NCI-H226 (cell line): ENCODE measurements at regions not wholly inside any gene's neighbourhood (a gene's known extent, or its start where the extent isn't known, plus 50 kb on each side); places are given as distances from the start of the nearest gene placed in this dataset.
"Not testable (repeated sequence)": the region's sequence is repeated elsewhere in the genome, so short reads cannot be mapped to it uniquely, and the experiment has no call there.

Experiments
- DNase-seq: peaks from one replicate; pipeline ENCODE4 v3.0.0-alpha.2; 2015

DNA sequence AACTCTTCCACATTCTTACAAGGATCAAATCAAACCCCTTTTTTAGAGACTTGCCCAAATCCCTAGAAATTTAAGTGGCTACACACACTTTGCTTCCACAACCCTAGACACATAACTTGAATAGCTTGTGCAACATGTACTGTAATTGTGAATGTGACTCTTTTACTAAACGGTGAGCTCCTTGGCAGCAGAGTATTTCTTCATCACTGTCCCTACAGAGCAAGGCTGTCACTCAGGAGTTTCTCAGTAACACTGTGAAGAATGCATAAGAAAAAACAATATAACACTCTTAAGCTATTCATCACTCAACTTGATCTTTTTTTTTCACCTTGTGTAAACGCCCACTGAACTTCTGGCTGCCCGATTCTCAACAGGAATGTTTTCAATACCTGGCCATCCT is 53.8 kb upstream of the ADAMTS18 start:
- DNase-seq: no peak

DNA sequence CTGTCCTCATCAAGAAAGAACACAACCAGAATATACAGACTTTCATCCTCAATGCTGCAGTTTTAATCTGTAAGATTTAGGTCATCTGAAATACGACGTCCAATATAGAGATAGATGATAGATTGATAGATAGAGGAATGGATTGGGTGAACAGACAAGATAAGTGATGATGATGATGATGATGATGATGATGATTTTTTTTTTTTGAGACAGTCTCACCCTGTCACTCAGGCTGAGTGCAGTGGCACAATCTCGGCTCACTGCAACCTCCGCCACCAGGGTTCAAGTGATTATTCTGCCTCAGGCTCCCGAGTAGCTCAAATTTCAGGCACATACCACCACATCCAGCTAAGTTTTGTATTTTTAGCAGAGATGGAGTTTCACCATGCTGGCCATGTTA is 56.3 kb upstream of the ADAMTS18 start:
- DNase-seq: no peak

DNA sequence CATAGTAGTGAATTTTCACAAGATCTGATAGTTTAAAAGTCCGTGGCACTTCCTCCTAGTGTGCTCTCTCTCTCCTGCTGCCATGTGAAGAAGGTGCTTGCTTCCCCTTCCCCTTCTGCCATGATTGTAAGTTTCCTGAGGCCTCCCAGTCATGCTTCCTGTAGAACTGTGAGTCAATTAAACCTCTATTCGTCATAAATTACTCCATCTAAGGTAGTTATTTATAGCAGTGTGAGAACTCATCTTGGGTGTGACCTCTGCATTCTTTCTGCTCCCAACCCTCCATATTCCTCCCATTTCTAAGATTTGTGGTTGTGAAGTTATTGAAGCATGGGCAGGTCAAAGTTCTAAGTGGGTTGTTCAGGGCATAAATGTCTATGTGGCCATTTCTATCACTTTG is 62.1 kb upstream of the ADAMTS18 start:
- no peak for DNase-seq

DNA sequence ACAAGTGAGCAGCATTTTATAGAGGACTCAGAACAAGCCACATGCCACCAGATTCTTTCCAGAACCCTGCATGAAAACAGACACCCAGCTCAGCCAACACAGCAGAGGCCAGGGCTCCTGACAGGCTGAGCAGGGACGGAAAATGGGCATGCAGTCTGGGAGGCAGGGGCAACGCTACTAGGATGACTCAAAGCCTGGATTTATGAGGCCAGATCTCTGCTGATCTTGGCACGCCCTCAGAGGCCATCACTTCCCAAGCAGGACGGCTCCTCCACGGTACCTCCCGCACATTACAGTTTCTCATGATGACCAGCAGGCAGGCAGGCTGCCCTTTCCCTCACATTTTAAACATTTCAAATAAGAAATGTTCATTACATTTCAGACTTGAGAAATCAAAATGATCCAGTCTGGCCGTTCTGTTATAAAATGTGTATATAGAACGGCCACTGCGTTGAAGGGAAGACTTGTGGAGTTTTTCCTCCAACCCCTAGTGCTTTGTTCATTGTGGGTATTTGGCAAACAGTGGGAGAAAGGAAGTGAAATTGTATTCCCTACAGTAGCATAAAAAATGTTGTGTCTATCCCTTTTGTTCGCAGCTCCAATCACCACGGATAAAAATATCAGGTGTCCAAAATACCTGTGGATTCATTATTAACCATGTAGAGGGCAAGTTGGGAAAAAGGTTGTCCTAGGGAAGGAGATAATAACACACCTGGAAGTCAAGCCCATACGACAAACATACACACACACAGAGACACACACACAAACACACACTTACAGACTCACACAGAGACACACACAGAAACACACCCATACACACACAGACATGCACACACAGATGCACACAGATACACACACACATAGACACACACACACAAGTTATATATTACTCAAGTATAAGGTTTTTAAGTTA is 64.8 kb upstream of the ADAMTS18 start:
- peak; percentile 86 for DNase-seq

DNA sequence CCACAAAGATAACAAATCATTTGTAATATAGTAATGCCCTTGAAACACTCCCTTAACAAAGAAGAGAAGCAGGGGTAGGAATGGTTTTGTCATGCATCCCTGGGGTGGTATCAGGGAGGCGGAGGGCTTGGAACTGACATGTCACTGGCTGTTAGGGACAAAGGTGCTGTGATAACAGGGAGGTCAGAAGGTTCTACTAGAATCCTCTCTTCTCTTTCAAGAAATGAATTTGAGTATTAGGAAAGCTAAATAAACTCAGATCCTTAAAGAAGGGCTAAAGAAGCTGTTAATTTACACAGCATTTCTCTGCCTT is 65.4 kb upstream of the ADAMTS18 start:
- no peak for DNase-seq

DNA sequence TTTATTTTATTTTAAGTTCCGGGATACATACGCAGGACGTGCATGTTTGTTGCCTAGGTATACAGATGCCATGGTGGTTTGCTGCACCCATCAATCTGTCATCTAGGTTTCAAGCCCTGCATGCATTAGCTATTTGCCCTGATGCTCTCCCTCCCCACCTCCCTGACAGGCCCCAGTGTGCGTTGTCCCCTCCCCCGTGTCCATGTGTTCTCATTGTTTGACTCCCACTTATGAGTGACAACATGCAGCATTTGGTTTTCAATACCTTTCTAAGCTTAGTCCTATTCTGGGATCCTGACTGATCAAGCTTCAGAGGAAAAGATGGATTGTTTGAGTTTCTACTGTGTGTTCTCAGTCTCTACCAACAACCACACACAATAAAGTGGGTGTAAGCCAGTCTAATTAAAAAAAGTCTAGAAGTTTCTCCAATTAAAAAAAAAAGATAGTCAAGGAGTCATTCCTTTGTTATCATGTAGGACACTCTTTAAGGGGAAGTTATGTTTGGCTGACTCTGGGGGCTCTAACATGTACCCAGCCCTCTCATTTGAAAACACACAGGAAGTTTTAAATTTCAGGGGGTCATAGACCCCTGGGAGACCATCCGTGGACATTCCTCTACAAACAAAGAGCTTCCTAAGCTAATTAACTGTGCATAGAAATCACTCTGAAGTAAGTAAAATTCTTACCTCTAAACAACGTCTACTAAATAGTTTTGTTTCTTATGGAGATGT is 66.3 kb upstream of the ADAMTS18 start:
- DNase-seq: no peak

DNA sequence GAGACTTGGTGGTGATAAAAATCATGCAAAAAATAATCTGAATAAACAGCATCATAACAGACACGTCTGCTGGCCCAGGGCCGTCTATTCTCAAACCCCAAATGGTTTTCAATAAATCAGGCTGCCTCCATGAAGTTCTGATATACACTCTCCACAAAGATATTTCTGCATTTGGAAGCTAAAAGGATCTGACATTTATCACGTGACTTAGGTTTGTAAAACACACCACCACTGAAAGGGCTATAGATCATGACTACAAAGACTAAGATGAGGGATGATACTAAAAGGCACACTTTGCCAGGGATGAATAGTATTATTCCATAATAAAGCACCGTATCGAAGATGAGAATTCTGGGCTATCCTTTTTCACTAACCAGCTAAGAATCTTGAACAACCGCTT is 67.6 kb upstream of the ADAMTS18 start:
- no peak for DNase-seq

DNA sequence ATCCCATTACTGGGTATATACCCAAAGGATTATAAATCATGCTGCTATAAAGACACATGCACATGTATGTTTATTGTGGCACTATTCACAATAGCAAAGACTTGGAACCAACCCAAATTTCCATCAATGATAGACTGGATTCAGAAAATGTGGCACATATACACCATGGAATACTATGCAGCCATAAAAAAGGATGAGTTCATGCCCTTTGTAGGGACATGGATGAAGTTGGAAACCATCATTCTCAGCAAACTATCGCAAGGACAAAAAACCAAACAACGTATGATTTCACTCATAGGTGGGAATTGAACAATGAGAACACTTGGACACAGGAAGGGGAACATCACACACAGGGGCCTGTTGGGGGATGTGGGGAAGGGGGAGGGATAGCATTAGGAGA is 71.7 kb upstream of the ADAMTS18 start:
- DNase-seq: not testable (repeated sequence)

DNA sequence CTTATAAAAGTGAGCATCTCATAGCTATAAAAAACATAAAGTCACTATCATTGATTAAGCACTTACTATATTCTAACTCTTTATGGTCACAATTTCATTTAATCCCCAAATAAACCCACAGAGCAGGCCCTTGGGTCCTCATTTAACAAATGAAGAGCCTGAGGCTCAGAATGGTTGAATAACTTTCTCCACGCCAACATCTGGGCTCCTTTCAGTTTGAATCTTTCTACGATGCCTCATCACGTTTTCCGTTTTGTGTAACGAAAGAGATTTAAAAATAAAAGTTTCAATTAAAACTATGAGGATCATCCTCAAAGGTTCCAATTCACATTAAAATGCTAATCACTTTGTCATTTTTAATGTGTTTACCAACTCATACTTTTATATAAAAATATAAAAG is 74.2 kb upstream of the ADAMTS18 start:
- DNase-seq: no peak

DNA sequence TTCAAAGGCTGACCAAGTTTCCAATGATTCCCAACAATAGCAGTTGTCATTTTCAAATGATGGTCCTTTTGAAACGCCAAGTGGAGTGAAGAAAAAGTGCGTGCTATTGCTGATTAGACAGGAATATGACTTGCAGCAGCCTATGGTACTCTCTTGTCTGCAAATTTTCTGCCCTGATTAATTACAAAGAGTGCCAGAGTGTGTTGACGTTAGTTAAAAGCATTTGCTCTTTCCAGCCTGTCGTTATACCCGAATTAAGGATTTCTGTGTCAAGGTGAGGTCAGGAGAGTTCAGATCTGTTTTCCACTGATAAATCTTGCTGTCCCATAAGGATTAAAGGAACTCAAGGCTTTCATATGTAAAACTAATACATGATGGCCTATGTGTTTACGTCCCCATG is 75.0 kb upstream of the ADAMTS18 start:
- DNase-seq: no peak

DNA sequence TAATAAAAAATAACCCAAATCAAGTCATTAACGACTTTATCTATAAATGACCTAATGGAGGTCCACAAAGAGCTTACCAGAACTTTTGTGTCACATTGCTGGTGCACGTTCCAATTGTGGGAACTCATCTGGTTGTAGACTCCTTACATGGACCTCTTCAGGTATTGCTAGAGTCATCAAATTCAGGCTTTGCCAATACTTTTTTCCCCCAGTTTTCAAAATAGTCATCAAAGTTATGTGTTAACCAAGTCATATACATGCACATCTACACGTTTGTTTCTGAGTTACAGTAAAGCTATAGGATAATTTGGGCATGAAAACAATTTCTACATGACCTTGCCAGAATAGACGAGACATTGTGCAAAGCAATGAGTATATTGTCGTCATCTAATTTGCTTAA is 76.2 kb upstream of the ADAMTS18 start:
- no peak for DNase-seq

DNA sequence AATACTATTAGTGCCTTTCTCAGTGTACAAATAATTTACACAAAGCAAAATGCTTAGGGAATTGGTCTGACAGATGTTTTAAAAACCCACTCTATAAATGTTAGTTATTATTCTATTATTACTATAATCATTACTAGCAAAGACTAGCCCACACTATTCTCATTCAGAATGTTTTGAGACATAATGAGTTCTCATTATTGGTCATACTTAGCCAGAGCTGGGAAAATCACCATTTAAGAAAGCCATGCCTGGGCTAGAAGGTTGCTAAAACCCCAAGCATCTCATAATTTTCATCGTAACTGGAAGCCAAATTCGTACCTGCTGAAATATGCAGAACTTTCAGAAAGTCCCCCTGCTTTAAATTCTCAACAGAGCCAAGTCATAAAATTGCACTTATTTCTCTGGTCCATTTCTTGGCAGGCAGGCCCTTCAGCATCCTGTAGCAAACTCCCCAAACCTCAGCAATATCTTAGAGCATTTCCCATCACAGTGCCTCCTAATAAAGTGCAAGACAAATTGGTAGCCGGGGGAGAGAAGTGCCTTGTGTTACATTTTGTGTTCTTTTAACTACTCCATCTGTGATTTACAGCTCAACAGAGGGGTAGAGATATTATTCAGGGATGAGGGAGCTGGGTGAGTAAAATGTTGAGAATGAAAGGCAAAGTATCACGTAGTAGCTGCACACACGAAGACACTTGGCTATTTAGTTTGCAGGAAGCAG is 79.8 kb upstream of the ADAMTS18 start:
- DNase-seq: no peak

DNA sequence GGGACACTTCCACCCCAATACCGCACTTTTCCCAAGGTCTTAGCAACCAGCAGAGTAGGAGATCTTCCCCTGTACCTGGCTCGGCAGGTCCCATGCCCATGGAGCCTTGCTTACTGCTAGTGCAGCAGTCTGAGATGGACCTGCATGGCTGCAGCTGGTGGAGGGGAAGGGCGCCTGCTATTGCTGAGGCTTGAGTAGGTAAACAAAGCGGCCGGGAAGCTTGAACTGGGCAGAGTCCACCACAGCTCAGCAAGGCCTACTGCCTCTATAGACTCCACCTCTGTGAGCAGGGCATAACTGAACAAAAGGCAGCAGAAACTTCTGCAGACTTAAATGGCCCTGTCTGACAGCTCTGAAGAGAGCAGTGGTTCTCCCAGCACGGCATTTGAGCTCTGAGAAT is 90.4 kb upstream of the ADAMTS18 start:
- DNase-seq: not testable (repeated sequence)

DNA sequence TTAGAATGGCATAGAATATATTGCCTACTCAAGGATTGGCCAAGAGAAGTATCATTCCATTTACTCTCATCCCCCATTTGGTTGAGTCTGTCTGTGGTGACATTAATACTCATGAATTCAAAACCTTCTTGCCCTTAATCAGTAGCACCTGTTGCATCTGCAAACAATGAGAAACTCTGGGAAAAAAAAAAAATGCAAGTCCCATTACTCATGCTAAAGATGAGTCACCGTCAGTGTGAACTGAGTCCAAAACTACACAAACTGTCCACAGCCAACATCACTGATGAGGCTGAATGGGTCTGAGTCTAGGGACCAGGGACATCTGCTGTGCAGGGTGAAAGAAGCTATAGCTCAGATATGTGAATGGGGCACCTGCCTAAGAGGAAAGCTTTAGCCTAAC is 96.9 kb upstream of the ADAMTS18 start:
- DNase-seq: peak; percentile 29

DNA sequence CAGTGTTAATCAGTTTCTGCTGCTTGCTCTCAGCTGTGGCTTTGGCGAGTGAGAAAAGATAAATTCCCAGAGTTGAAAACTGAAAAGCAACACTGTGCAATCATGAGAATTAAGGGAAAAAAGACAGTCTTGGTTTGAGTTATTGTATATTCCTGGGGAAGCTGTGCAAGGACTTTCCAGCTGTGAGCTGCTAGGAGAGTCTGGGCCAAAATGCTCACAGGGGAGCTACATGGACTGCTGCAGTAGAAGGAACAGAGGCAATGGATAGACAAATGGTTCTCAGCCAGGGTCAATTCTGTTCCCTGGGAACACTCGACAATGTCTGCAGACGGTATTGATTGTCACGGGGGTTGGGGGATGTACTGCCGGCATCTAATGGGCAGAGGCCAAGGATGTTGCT is 102.0 kb upstream of the ADAMTS18 start:
- DNase-seq: no peak

DNA sequence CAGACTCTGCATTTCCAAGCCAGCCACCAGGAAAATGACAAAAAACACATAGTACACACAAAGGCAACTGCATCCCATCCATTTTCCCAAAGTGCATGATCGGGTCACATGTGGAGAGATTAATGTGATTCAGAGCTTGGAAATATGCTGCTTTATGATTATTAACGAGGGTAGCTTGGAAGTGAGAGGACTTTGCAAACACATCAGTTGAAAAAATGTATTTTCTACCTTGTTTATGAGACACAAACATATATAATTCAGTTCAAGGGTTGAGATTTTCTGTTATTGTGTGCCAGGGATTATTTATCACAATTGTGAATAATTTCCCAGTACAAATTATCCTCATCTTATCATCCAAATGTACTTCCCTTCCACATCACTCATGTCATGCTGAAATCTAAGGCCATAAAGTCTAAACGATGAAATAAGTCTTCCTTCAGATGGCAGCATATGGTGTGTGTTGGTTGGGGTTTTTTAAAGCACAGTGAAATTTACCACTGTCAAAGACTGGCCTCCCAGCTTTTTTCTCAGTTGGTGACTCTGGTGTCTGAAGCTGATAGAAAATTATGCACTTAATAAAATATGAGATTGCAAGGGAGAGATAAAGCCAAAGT is 104.7 kb upstream of the ADAMTS18 start:
- DNase-seq: peak; percentile 17

DNA sequence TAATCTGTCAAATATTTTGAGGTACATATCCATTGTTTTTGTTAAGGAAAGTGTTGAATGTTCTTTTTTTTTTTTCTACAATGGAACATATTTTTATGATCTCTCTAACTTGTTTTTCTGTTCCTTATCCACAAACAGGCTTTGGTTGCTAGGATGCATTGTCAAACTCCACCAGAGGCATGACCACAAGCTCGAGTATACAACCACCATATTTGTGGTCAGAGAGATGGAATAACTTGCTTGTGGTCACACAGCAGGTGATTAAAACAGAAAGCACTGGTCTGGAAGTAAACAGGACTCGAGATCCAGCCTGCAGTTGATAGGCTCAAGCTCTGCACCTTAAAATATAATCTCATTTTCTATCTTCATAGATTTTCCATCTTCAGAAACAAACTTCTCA is 105.8 kb upstream of the ADAMTS18 start:
- DNase-seq: peak; percentile 67

DNA sequence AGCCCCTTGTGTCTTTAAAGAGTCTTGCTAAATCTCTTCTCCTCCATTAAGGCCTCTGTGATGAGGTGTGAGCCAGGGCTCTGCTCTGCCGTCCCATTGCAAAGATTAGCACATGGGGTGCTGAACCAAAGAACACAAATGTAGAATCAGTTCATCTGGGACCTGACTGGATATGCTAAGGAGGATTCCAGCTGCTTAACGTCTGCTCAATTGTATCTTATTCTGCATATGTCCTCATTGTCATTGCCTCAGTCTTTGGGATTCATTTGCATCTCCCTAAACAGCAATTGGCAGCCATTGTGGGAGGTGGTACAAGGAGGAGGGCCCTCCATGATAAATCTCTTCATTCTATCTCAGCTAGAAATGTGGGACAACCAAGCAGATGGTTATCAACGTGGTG is 106.3 kb upstream of the ADAMTS18 start:
- DNase-seq: no peak

DNA sequence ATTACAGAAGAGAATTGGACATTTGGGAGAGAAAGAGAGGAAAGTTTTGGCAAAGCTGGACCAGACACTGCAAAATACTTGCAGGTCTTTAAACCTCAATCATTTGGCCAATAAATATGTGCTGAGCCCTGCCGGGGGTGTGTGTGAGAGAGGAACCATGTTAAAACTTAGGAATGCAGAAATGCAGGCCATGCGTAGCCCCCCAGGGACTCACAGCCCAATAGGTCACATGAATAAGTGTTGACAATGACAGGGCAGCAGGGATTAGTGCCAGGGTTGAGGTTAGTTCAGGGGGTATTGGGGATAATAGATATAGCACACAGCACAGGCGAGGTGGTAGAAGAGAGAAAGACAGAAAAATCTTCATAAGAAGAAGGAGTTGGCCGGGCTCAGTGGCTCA is 113.3 kb upstream of the ADAMTS18 start:
- no peak for DNase-seq

DNA sequence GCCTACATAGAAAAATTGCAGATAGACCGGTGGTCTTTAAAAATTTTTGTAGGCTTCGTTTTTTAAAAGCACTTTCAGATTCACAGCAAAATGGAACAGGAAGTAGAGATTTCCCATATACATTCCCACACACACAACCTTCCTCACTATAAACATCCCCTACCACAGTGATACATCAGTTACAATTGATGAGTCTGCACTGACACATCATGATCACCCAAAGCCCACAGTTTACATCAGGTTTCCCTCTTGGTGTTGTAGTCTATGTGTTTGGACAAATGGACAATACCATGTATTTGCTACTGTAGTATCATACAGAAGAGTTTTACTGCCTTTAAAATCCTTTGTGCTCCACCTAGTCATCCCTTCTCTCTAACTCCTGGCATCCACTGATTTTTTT is 113.9 kb upstream of the ADAMTS18 start:
- no peak for DNase-seq

DNA sequence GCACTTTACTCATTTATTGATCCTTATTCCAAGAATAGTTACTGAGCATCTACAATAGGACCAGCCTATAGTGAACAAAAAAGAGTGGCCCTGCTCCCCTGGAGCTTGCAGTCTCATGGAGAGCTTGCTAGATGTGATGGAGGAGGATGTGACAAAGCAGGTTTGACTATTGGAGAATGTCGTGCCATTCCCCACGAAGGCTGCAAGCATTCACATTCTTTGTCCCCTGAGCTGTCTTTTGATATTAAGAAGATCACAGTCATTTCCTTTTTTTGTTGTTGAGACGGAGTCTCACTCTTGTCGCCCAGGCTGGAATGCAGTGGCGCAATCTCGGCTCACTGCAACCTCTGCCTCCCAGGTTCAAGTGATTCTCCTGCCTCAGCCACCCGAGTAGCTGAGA is 115.0 kb upstream of the ADAMTS18 start:
- no peak for DNase-seq

DNA sequence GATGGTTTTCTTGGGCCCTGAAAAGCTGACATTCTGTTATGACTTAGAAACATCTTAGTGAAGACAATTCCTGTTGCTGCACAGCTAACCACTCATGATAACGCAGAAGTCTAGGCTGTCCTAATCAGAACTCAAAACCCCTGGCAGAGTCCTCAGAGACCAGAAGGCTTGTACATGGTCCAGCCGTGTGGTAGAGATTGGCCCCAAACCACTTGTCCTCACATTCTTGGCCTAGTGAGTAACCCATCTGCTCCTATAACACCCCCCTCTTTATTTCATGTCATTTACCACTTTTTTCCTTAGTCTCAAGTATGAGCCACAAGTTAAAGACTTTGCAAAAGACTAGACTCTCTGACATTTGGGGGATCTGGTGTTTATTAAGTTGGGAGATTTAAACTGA is 116.5 kb upstream of the ADAMTS18 start:
- no peak for DNase-seq

DNA sequence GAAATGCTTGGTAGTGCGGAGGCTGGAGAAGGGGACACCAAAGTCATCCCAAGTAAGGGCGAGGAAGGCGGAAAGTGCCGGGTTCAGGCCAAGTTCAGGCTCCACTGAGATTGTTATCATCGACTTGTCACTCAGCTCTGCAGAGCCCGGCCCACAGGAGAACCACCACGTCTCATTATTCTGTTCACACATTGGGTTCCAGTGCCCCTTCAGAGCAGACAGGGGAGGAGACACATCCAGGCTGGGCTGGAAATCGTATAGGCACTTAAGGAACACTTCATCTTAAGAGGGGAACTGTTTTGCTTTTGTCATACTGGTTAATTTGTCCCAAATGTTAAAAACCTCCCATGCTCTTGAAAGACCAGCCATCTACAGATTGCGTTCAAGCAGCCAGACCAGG is 118.3 kb upstream of the ADAMTS18 start:
- DNase-seq: no peak

DNA sequence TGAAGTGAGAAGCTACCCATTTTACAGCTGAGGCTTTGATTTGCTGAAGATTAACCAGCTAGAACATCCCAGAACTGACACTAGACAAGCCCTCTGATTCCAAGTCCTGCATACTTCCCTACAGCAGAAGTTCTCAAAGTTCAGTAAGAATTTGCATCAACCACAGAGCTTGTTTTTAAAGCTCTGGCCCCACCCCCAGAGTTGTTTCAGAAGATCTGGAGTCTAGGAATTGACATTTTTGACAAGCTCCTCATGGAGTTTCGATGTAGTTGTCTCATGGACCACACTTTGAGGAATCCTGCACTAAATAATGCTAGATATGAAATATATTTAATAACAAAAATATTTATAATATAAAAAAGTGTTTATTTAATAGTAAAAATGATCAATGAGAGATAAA is 120.3 kb upstream of the ADAMTS18 start:
- DNase-seq: no peak
